Vagina (tissue), 2 donors: ENCODE measurements at regions not wholly inside any gene's neighbourhood (a gene's known extent, or its start where the extent isn't known, plus 50 kb on each side); places are given as distances from the start of the nearest gene placed in this dataset.
"Not testable (repeated sequence)": the region's sequence is repeated elsewhere in the genome, so short reads cannot be mapped to it uniquely, and the experiment has no call there.

Experiments
- POLR2A ChIP-seq, 2 donors: fragments of 450-650 bp; IDR thresholded peaks; one replicate each; pipeline ENCODE4 v1.6.1; 2017; ENCODE audit warnings: antibody characterized with exemption in 2 of 2, mild to moderate bottlenecking in 2 of 2, moderate library complexity in 2 of 2
- POLR2AphosphoS5 ChIP-seq, 2 donors: sonication (generic); formaldehyde crosslinking; IDR thresholded peaks; one replicate each; pipeline ENCODE4 v1.9.0; 2017; ENCODE audit warnings: antibody characterized with exemption in 2 of 2, mild to moderate bottlenecking in 2 of 2, low read depth in 1 of 2; ENCODE audit not compliant: insufficient read depth in 1 of 2
- TF ChIP-seq, protein P1 (sequence below), 3 experiments: fragments of 450-650 bp in 2 of 3; fragments of 200-600 bp in 1 of 3; sonication (generic) in 1 of 3; IDR thresholded peaks; one replicate each; pipeline ENCODE4 v1.5.1; 2017 to 2019; ENCODE audit warnings: antibody characterized with exemption in 3 of 3, mild to moderate bottlenecking in 2 of 3, moderate library complexity in 2 of 3

GRCh38 chr1:149208836-149209235, 105.5 kb upstream of the NBPF9 start:
- TF ChIP-seq, protein P1, sequence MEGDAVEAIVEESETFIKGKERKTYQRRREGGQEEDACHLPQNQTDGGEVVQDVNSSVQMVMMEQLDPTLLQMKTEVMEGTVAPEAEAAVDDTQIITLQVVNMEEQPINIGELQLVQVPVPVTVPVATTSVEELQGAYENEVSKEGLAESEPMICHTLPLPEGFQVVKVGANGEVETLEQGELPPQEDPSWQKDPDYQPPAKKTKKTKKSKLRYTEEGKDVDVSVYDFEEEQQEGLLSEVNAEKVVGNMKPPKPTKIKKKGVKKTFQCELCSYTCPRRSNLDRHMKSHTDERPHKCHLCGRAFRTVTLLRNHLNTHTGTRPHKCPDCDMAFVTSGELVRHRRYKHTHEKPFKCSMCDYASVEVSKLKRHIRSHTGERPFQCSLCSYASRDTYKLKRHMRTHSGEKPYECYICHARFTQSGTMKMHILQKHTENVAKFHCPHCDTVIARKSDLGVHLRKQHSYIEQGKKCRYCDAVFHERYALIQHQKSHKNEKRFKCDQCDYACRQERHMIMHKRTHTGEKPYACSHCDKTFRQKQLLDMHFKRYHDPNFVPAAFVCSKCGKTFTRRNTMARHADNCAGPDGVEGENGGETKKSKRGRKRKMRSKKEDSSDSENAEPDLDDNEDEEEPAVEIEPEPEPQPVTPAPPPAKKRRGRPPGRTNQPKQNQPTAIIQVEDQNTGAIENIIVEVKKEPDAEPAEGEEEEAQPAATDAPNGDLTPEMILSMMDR (IDR thresholded peaks at IDR 0.05): not testable (repeated sequence)
- not testable (repeated sequence) for TF ChIP-seq POLR2A (IDR thresholded peaks at IDR 0.05); POLR2AphosphoS5 (IDR thresholded peaks at IDR 0.05; ENCODE audit: insufficient read depth in 1 of 2, low read depth in 1 of 2)
